ENCODE measurements at regions not wholly inside any gene's neighbourhood (a gene's known extent, or its start where the extent isn't known, plus 50 kb on each side); places are given as distances from the start of the nearest gene placed in this dataset.

- no peak for DNase-seq (ENCODE audit: low read depth, low spot score)
- ChIA-PET CTCF (no interaction called here), POLR2A (no interaction called here)
- Histone ChIP-seq H3K9me3 (ENCODE audit: control insufficient read depth, insufficient read depth, low read depth, low read length) (no peaks in the 10 kb centered on the region), H3K4me1 (ENCODE audit: control insufficient read depth, insufficient read depth, low read length) (no peaks in the 10 kb centered on the region), H3K4me3 (ENCODE audit: low read depth in 2 of 2, low read length in 2 of 2) (no peak overlapping the region), H3K36me3 (ENCODE audit: control insufficient read depth, insufficient read depth, low read length) (no peaks in the 10 kb centered on the region), H3K27me3 (ENCODE audit: control insufficient read depth, insufficient read depth, low read length) (no peaks in the 10 kb centered on the region), H3K27ac (ENCODE audit: low read length) (no peak overlapping the region)
- no TSS peak for BruUV-seq (replicated peaks)
- in situ Hi-C loops (cut with HindIII; ENCODE audit: low pct_unique_long_range_greater_than_20kb, low sequenced_read_pairs) (no loop called here), intact Hi-C loops (cut with micrococcal nuclease; ENCODE audit: unreplicated experiment) (no loop called here)
- TF ChIP-seq TCF7L2 (IDR thresholded peaks at IDR 0.05; ENCODE audit: low read depth, low read length) (no peak), SIN3A (IDR thresholded peaks at IDR 0.05; ENCODE audit: borderline replicate concordance, insufficient read depth, low read depth, low read length) (no peak), CTCF (IDR thresholded peaks at IDR 0.05) (no peak), REST (IDR thresholded peaks at IDR 0.05; ENCODE audit: insufficient read depth in 1 of 2, low read depth in 2 of 2, low read length in 1 of 2) (no peak), POLR2AphosphoS5 (IDR thresholded peaks at IDR 0.05; ENCODE audit: low read depth, low read length) (no peak)
- ATAC-seq: no peak
These were observed 315.8 kb downstream of the MAF start for GRCh38 chr16:79284766-79285165.

DNA sequence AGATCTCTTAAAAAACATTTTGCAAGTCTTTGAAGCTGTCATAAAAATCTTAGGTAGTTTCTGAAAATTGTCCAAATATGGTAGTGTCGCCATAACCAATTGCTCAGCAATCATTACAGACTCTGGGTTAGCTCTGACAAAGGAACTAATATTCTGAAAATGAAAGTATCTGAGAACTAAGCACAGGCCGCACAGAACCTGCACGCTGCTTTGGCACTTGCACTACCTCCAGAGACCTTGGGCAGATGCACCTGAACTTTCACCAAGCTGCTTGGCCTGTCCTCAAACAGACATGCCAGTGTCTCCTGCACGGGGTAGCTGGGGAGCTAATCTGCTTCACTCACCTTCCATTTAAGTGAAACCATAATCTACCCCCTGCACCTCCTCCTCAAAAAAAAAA lies 317.0 kb downstream of the MAF start:
- BruUV-seq (replicated peaks): no TSS peak
- no peaks in the 10 kb centered on the region for H3K36me3 ChIP-seq (ENCODE audit: control insufficient read depth, insufficient read depth, low read length)
- POLR2A ChIA-PET: no interaction called here
- TF ChIP-seq TCF7L2 (IDR thresholded peaks at IDR 0.05; ENCODE audit: low read depth, low read length): no peak
- no peak for TF ChIP-seq REST (IDR thresholded peaks at IDR 0.05; ENCODE audit: insufficient read depth in 1 of 2, low read depth in 2 of 2, low read length in 1 of 2)
- no peak for TF ChIP-seq CTCF (IDR thresholded peaks at IDR 0.05)
- TF ChIP-seq SIN3A (IDR thresholded peaks at IDR 0.05; ENCODE audit: borderline replicate concordance, insufficient read depth, low read depth, low read length): no peak
- TF ChIP-seq POLR2AphosphoS5 (IDR thresholded peaks at IDR 0.05; ENCODE audit: low read depth, low read length): no peak
- H3K27me3 ChIP-seq (ENCODE audit: control insufficient read depth, insufficient read depth, low read length): no peaks in the 10 kb centered on the region
- ATAC-seq (no peak), DNase-seq (ENCODE audit: low read depth, low spot score) (no peak)
- no peaks in the 10 kb centered on the region for H3K9me3 ChIP-seq (ENCODE audit: control insufficient read depth, insufficient read depth, low read depth, low read length)
- H3K4me1 ChIP-seq (ENCODE audit: control insufficient read depth, insufficient read depth, low read length): no peaks in the 10 kb centered on the region
- intact Hi-C loops (cut with micrococcal nuclease; ENCODE audit: unreplicated experiment): no loop called here
- no peak overlapping the region for H3K27ac ChIP-seq (ENCODE audit: low read length)
- CTCF ChIA-PET: no interaction called here
- in situ Hi-C loops (cut with HindIII; ENCODE audit: low pct_unique_long_range_greater_than_20kb, low sequenced_read_pairs): no loop called here
- H3K4me3 ChIP-seq (ENCODE audit: low read depth in 2 of 2, low read length in 2 of 2): no peak overlapping the region
